H9 (cell line): ENCODE measurements at regions not wholly inside any gene's neighbourhood (a gene's known extent, or its start where the extent isn't known, plus 50 kb on each side); places are given as distances from the start of the nearest gene placed in this dataset.

ENCODE experiments used
- DNase-seq: peaks from one replicate; pipeline ENCODE4 v3.0.0-alpha.2; 2017
- H2AFZ ChIP-seq: one replicate; pipeline ENCODE4 v1.6.1; 2013; ENCODE audit warnings: mild to moderate bottlenecking, low read length, control low read depth, moderate library complexity
- H2AK5ac ChIP-seq: 2 replicates; pipeline ENCODE4 v1.6.1; 2013; ENCODE audit warnings: low read length, control low read depth, mixed read lengths; ENCODE audit not compliant: insufficient read length
- H2BK120ac ChIP-seq: one replicate; pipeline ENCODE4 v1.6.1; 2013; ENCODE audit warnings: low read depth, mild to moderate bottlenecking, low read length, control low read depth, inconsistent platforms; ENCODE audit not compliant: poor library complexity, severe bottlenecking
- H2BK12ac ChIP-seq: 2 replicates; pipeline ENCODE4 v1.6.1; 2013; ENCODE audit warnings: low read length, control low read depth, mixed read lengths, low read depth; ENCODE audit not compliant: insufficient read length
- H2BK15ac ChIP-seq: 2 replicates; pipeline ENCODE4 v1.6.1; 2013; ENCODE audit warnings: low read depth, low read length, control low read depth
- H2BK20ac ChIP-seq: one replicate; pipeline ENCODE4 v1.6.1; 2013; ENCODE audit warnings: low read depth, mild to moderate bottlenecking, low read length, control low read depth, inconsistent platforms; ENCODE audit not compliant: poor library complexity, severe bottlenecking
- H2BK5ac ChIP-seq: 2 replicates; pipeline ENCODE4 v1.6.1; 2013; ENCODE audit warnings: low read length, control low read depth, mixed read lengths; ENCODE audit not compliant: insufficient read length
- H3K14ac ChIP-seq: 2 replicates; pipeline ENCODE4 v1.6.1; 2013; ENCODE audit warnings: low read length, control low read depth; ENCODE audit not compliant: insufficient read depth
- H3K18ac ChIP-seq: 2 replicates; pipeline ENCODE4 v1.6.1; 2013; ENCODE audit warnings: low read depth, mild to moderate bottlenecking, mixed read lengths, low read length, control low read depth; ENCODE audit not compliant: insufficient read length
- H3K23ac ChIP-seq: 2 replicates; pipeline ENCODE4 v1.6.1; 2013; ENCODE audit warnings: low read length, control low read depth, mixed read lengths, low read depth; ENCODE audit not compliant: insufficient read length
- H3K23me2 ChIP-seq: 2 replicates; pipeline ENCODE4 v1.6.1; 2013; ENCODE audit warnings: low read depth, mild to moderate bottlenecking, mixed read lengths, low read length, control low read depth; ENCODE audit not compliant: insufficient read length, poor library complexity, severe bottlenecking
- H3K27ac ChIP-seq: 2 replicates; pipeline ENCODE4 v1.5.1; 2013; ENCODE audit warnings: low read length, control low read depth, mixed read lengths, low read depth; ENCODE audit not compliant: insufficient read length
- H3K27me3 ChIP-seq: 2 replicates; pipeline ENCODE4 v1.6.1; 2013; ENCODE audit warnings: low read length, control low read depth, inconsistent platforms; ENCODE audit not compliant: insufficient read depth
- H3K4ac ChIP-seq: 2 replicates; pipeline ENCODE4 v1.6.1; 2013; ENCODE audit warnings: low read depth, mild to moderate bottlenecking, control low read depth, inconsistent platforms, low read length, moderate library complexity
- H3K4me1 ChIP-seq: 2 replicates; pipeline ENCODE4 v1.6.1; 2013; ENCODE audit warnings: low read length, control low read depth, inconsistent platforms; ENCODE audit not compliant: insufficient read depth
- H3K4me2 ChIP-seq: 2 replicates; pipeline ENCODE4 v1.6.1; 2013; ENCODE audit warnings: low read length, control low read depth, mixed read lengths; ENCODE audit not compliant: insufficient read length, insufficient read depth
- H3K56ac ChIP-seq: 2 replicates; pipeline ENCODE4 v1.6.1; 2013; ENCODE audit warnings: low read depth, mild to moderate bottlenecking, mixed read lengths, low read length, control low read depth; ENCODE audit not compliant: insufficient read length
- H3K79me1 ChIP-seq: 2 replicates; pipeline ENCODE4 v1.6.1; 2013; ENCODE audit warnings: low read depth, mild to moderate bottlenecking, moderate library complexity, low read length, control low read depth, inconsistent platforms; ENCODE audit not compliant: insufficient read depth, poor library complexity, severe bottlenecking
- H3K79me2 ChIP-seq: 2 replicates; pipeline ENCODE4 v1.6.1; 2013; ENCODE audit warnings: low read length, control low read depth, inconsistent platforms; ENCODE audit not compliant: insufficient read depth
- H3K9ac ChIP-seq: 2 replicates; pipeline ENCODE4 v1.6.1; 2013; ENCODE audit warnings: low read length, control low read depth, mixed read lengths; ENCODE audit not compliant: insufficient read length; ENCODE audit errors: extremely low read depth
- H3K9me3 ChIP-seq: one replicate; pipeline ENCODE4 v1.6.1; 2013; ENCODE audit warnings: low read depth, low read length, inconsistent platforms; ENCODE audit not compliant: control insufficient read depth
- H3T11ph ChIP-seq: one replicate; pipeline ENCODE4 v1.6.1; 2013; ENCODE audit warnings: mild to moderate bottlenecking, low read length, control low read depth, inconsistent platforms
- H4K20me1 ChIP-seq: one replicate; pipeline ENCODE4 v1.6.1; 2013; ENCODE audit not compliant: control insufficient read depth, insufficient read length, insufficient read depth
- H4K5ac ChIP-seq: 2 replicates; pipeline ENCODE4 v1.6.1; 2013; ENCODE audit warnings: low read depth, mild to moderate bottlenecking, mixed read lengths, low read length, control low read depth; ENCODE audit not compliant: insufficient read length
- H4K8ac ChIP-seq: replicated peaks from 2 replicates; pipeline ENCODE4 v1.6.1; 2013; ENCODE audit warnings: low read length, control low read depth, mixed read lengths, low read depth; ENCODE audit not compliant: insufficient read length
- H4K91ac ChIP-seq: 2 replicates; pipeline ENCODE4 v1.6.1; 2013; ENCODE audit warnings: low read depth, mild to moderate bottlenecking, moderate library complexity, mixed read lengths, low read length, control low read depth; ENCODE audit not compliant: insufficient read length
- H3K27ac Mint-ChIP-seq, 3 experiments: 2 replicates in 2 of 3; 3 replicates in 1 of 3; pipeline ENCODE4 v1.8.0; 2020 to 2021; ENCODE audit warnings: mixed read lengths in 3 of 3, mild to moderate bottlenecking in 1 of 3, moderate library complexity in 1 of 3
- H3K27me3 Mint-ChIP-seq: 2 replicates; pipeline ENCODE4 v1.8.0; 2021; ENCODE audit warnings: low read depth, mild to moderate bottlenecking, moderate library complexity, mixed read lengths
- H3K36me3 Mint-ChIP-seq, 3 experiments: 2 replicates in 2 of 3; 3 replicates in 1 of 3; pipeline ENCODE4 v1.8.0; 2020 to 2021; ENCODE audit warnings: low read depth in 3 of 3, mixed read lengths in 3 of 3; ENCODE audit not compliant: insufficient read depth in 1 of 3
- H3K4me1 Mint-ChIP-seq, 2 experiments: 2 replicates each; pipeline ENCODE4 v1.8.0; 2020; ENCODE audit warnings: mixed read lengths in 2 of 2
- H3K4me3 Mint-ChIP-seq, 2 experiments: 2 replicates in 1 of 2; 3 replicates in 1 of 2; pipeline ENCODE4 v1.8.0; 2020 to 2021; ENCODE audit warnings: mild to moderate bottlenecking in 2 of 2, mixed read lengths in 2 of 2, moderate library complexity in 1 of 2
- H3K9me3 Mint-ChIP-seq, 2 experiments: 2 replicates in 1 of 2; 3 replicates in 1 of 2; pipeline ENCODE4 v1.8.0; 2020; ENCODE audit warnings: mild to moderate bottlenecking in 2 of 2, mixed read lengths in 2 of 2, moderate library complexity in 1 of 2
- CTCF ChIP-seq: fragments of 200-600 bp; sonication (generic); conservative IDR thresholded peaks from 3 replicates; pipeline ENCODE4 v1.8.0; 2021; ENCODE audit warnings: antibody characterized with exemption, mild to moderate bottlenecking
- WGBS: extraction: QIAGEN DNeasy Blood & Tissue Kit; methylation state at CpG from one replicate; pipeline ENCODE4 v1.1.7; 2013; ENCODE audit warnings: missing lambda C conversion rate, low lambda C conversion rate, mixed read lengths; ENCODE audit not compliant: insufficient read length; ENCODE audit errors: extremely low coverage; 5-methylcytosine and 5-hydroxymethylcytosine counted together

GRCh38 chr12:92341065-92341668 is 195.5 kb upstream of the BTG1 start:
- Histone ChIP-seq H2BK120ac (no peak overlapping the region), H3K4ac (no peak overlapping the region), H3K79me2 (no peaks in the 10 kb centered on the region), H3K4me1 (no peaks in the 10 kb centered on the region), H2BK12ac (no peak overlapping the region), H3K9ac (no peak overlapping the region), H2BK5ac (no peak overlapping the region), H3K4me2 (no peak overlapping the region), H2AFZ (no peak overlapping the region), H4K8ac (no peak overlapping the region), H4K91ac (no peak overlapping the region), H2AK5ac (no peak overlapping the region), H3K27ac (no peak overlapping the region), H2BK20ac (no peak overlapping the region), H3K27me3 (no peaks in the 10 kb centered on the region), H3T11ph (no peak overlapping the region), H3K79me1 (no peaks in the 10 kb centered on the region), H3K9me3 (no peaks in the 10 kb centered on the region), H3K23ac (no peak overlapping the region), H3K14ac (no peak overlapping the region), H2BK15ac (no peak overlapping the region), H4K20me1 (no peaks in the 10 kb centered on the region), H3K56ac (no peak overlapping the region), H3K23me2 (no peaks in the 10 kb centered on the region), H4K5ac (no peak overlapping the region), H3K18ac (no peak overlapping the region)
- H3K4me1 Mint-ChIP-seq, result peaks cover 3 to 4% of the 10 kb centered on the region in 2 experiments; a peak in 3 of 4 replicates
- H3K36me3 Mint-ChIP-seq, result 0 out of 7 replicates have a peak, but pooled peaks cover 0 to 8% (median 0%) of the 10 kb centered on the region in 3 experiments
- TF ChIP-seq CTCF, result no peak
- DNase-seq, result no peak
- no peak overlapping the region for H3K4me3 Mint-ChIP-seq
- peaks cover 6 to 9% of the 10 kb centered on the region in 2 experiments; a peak in 4 of 5 replicates for H3K9me3 Mint-ChIP-seq
- no peaks in the 10 kb centered on the region for H3K27me3 Mint-ChIP-seq
- no peak overlapping the region; a peak in 1 of 7 replicates for H3K27ac Mint-ChIP-seq
- no CpG with 5 or more reads among the region's 13 CpGs for WGBS
